NB4 (cell line): ENCODE measurements at regions not wholly inside any gene's neighbourhood (a gene's known extent, or its start where the extent isn't known, plus 50 kb on each side); places are given as distances from the start of the nearest gene placed in this dataset.

Experiments
- DNase-seq: peaks from one replicate; pipeline ENCODE4 v3.0.0; 2010; ENCODE audit warnings: low read depth
- H3K4me3 ChIP-seq: one replicate; pipeline ENCODE4 v1.5.1; 2011; ENCODE audit warnings: mild to moderate bottlenecking, low read depth, low read length, moderate library complexity
- MAX ChIP-seq: IDR thresholded peaks from 2 replicates; pipeline ENCODE4 v1.6.1; 2011; ENCODE audit warnings: low read depth, low read length
- MYC ChIP-seq: IDR thresholded peaks from 2 replicates; pipeline ENCODE4 v1.6.1; 2011; ENCODE audit warnings: low read depth, low read length
- POLR2A ChIP-seq: IDR thresholded peaks from 2 replicates; pipeline ENCODE4 v1.6.1; 2011; ENCODE audit warnings: mild to moderate bottlenecking; ENCODE audit not compliant: insufficient read length; ENCODE audit errors: extremely low read depth
- TF ChIP-seq, protein P1 (sequence below): IDR thresholded peaks from one replicate; pipeline ENCODE4 v1.5.1; 2012; ENCODE audit warnings: low read depth, low read length

DNA sequence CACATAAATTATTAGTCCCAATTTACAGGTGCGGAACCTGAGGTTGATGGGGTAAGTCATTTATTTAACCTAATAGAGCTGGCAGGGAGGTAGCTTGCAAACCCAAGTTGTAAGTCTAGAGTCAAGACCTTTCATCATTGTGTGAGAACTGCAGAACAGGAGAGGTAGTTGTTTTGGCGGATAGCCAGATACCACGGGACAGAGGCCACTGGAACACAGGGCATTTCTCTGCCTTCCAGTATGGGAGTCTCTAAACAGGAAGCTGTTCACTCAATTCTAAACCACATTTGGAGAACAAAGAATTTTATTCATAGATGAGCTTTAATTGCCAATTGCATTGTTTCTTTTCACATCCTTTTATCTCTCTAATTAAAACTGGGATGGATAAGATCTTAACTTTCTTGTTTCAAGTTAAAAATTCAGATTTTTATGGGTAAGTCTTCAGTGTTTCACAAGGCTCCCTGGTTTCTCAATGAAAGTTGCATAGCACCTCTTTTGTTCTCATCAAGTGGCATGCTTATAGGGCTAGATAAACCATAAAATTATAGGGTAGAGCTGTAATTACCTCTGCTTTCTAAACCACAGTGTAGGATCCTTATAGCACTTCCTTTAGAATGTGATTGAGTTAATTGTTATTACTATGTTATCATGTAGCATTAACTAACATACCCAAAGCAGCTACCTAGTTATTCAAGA is 489.0 kb downstream of the GATA3 start:
- no peak for TF ChIP-seq MAX
- TF ChIP-seq POLR2A, result no peak
- no peak for TF ChIP-seq MYC
- TF ChIP-seq, protein P1, sequence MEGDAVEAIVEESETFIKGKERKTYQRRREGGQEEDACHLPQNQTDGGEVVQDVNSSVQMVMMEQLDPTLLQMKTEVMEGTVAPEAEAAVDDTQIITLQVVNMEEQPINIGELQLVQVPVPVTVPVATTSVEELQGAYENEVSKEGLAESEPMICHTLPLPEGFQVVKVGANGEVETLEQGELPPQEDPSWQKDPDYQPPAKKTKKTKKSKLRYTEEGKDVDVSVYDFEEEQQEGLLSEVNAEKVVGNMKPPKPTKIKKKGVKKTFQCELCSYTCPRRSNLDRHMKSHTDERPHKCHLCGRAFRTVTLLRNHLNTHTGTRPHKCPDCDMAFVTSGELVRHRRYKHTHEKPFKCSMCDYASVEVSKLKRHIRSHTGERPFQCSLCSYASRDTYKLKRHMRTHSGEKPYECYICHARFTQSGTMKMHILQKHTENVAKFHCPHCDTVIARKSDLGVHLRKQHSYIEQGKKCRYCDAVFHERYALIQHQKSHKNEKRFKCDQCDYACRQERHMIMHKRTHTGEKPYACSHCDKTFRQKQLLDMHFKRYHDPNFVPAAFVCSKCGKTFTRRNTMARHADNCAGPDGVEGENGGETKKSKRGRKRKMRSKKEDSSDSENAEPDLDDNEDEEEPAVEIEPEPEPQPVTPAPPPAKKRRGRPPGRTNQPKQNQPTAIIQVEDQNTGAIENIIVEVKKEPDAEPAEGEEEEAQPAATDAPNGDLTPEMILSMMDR, result no peak
- H3K4me3 ChIP-seq, result no peak overlapping the region
- no peak for DNase-seq

- no peak overlapping the region for H3K4me3 ChIP-seq
- TF ChIP-seq MAX, result no peak
- TF ChIP-seq, protein P1, result no peak
- no peak for TF ChIP-seq MYC
- no peak for TF ChIP-seq POLR2A
- DNase-seq, result no peak
These were observed 489.5 kb downstream of the GATA3 start for GRCh38 chr10:8544057-8544380.

- no peak overlapping the region for H3K4me3 ChIP-seq
- no peak for DNase-seq
- TF ChIP-seq MYC (no peak), POLR2A (no peak), MAX (no peak)
- TF ChIP-seq, protein P1, result no peak
These were observed 490.0 kb downstream of the GATA3 start for GRCh38 chr10:8544500-8544899.

- no peak overlapping the region for H3K4me3 ChIP-seq
- TF ChIP-seq MYC, result no peak
These were observed 500.1 kb downstream of the GATA3 start for GRCh38 chr10:8554574-8554973.

DNA sequence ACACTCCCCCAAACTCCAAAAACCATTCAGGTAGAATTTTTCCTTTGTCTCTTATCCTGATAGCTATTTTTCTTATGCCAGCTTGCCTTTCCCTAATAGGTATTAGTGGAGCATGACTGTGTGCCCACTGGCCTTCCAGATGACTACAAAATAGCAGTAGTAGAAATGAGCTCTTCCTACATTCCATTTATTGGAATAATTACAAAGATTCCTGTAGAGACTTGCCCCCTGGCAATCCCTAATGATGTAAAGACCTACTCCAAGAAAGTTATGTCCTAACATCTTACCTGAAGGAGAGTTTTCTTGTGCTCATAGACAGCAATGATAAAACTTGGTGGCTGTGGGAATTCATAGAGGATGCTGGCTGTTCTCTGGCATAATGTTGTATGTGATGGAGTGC is 501.8 kb downstream of the GATA3 start:
- no peak for TF ChIP-seq MYC
- TF ChIP-seq MAX, result no peak
- TF ChIP-seq POLR2A, result no peak
- TF ChIP-seq, protein P1, result no peak
- DNase-seq, result no peak
- no peak overlapping the region for H3K4me3 ChIP-seq

More at GRCh38 chr10:8554574-8554973, 500.1 kb downstream of the GATA3 start:
- DNase-seq, result no peak

GRCh38 chr10:8563478-8563877 is 509.0 kb downstream of the GATA3 start:
- no peak overlapping the region for H3K4me3 ChIP-seq
- no peak for TF ChIP-seq MAX
- no peak for TF ChIP-seq MYC
- no peak for TF ChIP-seq POLR2A
- TF ChIP-seq, protein P1, result no peak
- DNase-seq, result no peak
